ENCODE measurements at regions not wholly inside any gene's neighbourhood (a gene's known extent, or its start where the extent isn't known, plus 50 kb on each side); places are given as distances from the start of the nearest gene placed in this dataset.

DNA sequence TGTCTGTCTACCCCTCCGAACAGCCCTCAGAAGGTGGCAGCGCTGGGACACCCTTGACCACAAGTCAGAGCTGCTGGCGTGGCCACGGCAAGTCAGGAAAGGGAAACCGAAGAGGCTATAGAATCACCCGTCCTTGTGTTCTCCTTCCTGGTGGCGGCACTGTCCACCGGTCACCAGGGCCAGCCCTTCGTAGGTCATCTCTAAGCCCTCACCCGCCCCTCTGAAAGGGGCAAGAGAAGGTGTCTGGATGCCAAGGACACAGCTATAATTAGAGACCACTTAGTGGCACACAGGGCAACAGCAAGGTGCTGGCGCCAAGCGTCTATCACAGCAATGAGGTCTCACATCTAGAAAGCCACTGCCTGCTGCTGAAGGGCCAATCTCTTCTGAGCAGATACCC is 320.9 kb downstream of the SHANK2 start:
- Histone ChIP-seq H3K4me3 (ENCODE audit: low read length in 3 of 3) (no peak overlapping the region), H3K9me3 (ENCODE audit: control insufficient read depth in 3 of 3, low read length in 3 of 3) (peaks cover 0 to 6% (median 5%) of the 10 kb centered on the region in 3 donors), H3K9ac (ENCODE audit: low read depth in 1 of 3, low read length in 3 of 3) (no peak overlapping the region), H3K27me3 (ENCODE audit: control insufficient read depth in 3 of 3, insufficient read depth in 3 of 3, low read length in 3 of 3) (peaks cover 3 to 16% (median 16%) of the 10 kb centered on the region in 3 donors), H3K36me3 (ENCODE audit: control insufficient read depth in 3 of 3, insufficient read depth in 3 of 3, low read length in 3 of 3) (no peaks in the 10 kb centered on the region), H3K4me1 (ENCODE audit: control insufficient read depth in 3 of 3, insufficient read depth in 3 of 3, low read length in 3 of 3) (no peaks in the 10 kb centered on the region), H3K27ac (ENCODE audit: low read depth, low read length) (no peak overlapping the region)

- Histone ChIP-seq H3K27ac (ENCODE audit: low read depth, low read length) (no peak overlapping the region), H3K36me3 (ENCODE audit: control insufficient read depth in 3 of 3, insufficient read depth in 3 of 3, low read length in 3 of 3) (no peaks in the 10 kb centered on the region), H3K4me1 (ENCODE audit: control insufficient read depth in 3 of 3, insufficient read depth in 3 of 3, low read length in 3 of 3) (no peaks in the 10 kb centered on the region), H3K9me3 (ENCODE audit: control insufficient read depth in 3 of 3, low read length in 3 of 3) (peaks cover 3 to 12% (median 5%) of the 10 kb centered on the region in 3 donors), H3K4me3 (ENCODE audit: low read length in 3 of 3) (no peak overlapping the region), H3K27me3 (ENCODE audit: control insufficient read depth in 3 of 3, insufficient read depth in 3 of 3, low read length in 3 of 3) (peaks cover 3 to 17% (median 6%) of the 10 kb centered on the region in 3 donors), H3K9ac (ENCODE audit: low read depth in 1 of 3, low read length in 3 of 3) (no peak overlapping the region)
Observed at GRCh38 chr11:70933981-70934583, 318.3 kb downstream of the SHANK2 start.

- H3K4me1 ChIP-seq (ENCODE audit: control insufficient read depth in 3 of 3, insufficient read depth in 3 of 3, low read length in 3 of 3), result no peaks in the 10 kb centered on the region
- H3K27me3 ChIP-seq (ENCODE audit: control insufficient read depth in 3 of 3, insufficient read depth in 3 of 3, low read length in 3 of 3), result peaks cover 3 to 17% (median 6%) of the 10 kb centered on the region in 3 donors
- H3K9me3 ChIP-seq (ENCODE audit: control insufficient read depth in 3 of 3, low read length in 3 of 3), result peaks cover 3 to 14% (median 3%) of the 10 kb centered on the region in 3 donors
- no peak overlapping the region for H3K4me3 ChIP-seq (ENCODE audit: low read length in 3 of 3)
- no peak overlapping the region for H3K9ac ChIP-seq (ENCODE audit: low read depth in 1 of 3, low read length in 3 of 3)
- H3K36me3 ChIP-seq (ENCODE audit: control insufficient read depth in 3 of 3, insufficient read depth in 3 of 3, low read length in 3 of 3), result no peaks in the 10 kb centered on the region
- no peak overlapping the region for H3K27ac ChIP-seq (ENCODE audit: low read depth, low read length)
Observed at GRCh38 chr11:70935006-70935768, 317.2 kb downstream of the SHANK2 start.

- Histone ChIP-seq H3K27me3 (ENCODE audit: control insufficient read depth in 3 of 3, insufficient read depth in 3 of 3, low read length in 3 of 3) (peaks cover 0 to 15% (median 10%) of the 10 kb centered on the region in 3 donors), H3K9me3 (ENCODE audit: control insufficient read depth in 3 of 3, low read length in 3 of 3) (peaks cover 9 to 17% (median 17%) of the 10 kb centered on the region in 3 donors), H3K9ac (ENCODE audit: low read depth in 1 of 3, low read length in 3 of 3) (no peak overlapping the region), H3K4me3 (ENCODE audit: low read length in 3 of 3) (no peak overlapping the region), H3K4me1 (ENCODE audit: control insufficient read depth in 3 of 3, insufficient read depth in 3 of 3, low read length in 3 of 3) (no peaks in the 10 kb centered on the region), H3K27ac (ENCODE audit: low read depth, low read length) (no peak overlapping the region), H3K36me3 (ENCODE audit: control insufficient read depth in 3 of 3, insufficient read depth in 3 of 3, low read length in 3 of 3) (no peaks in the 10 kb centered on the region)
Observed at GRCh38 chr11:70942593-70942992, 309.8 kb downstream of the SHANK2 start.

DNA sequence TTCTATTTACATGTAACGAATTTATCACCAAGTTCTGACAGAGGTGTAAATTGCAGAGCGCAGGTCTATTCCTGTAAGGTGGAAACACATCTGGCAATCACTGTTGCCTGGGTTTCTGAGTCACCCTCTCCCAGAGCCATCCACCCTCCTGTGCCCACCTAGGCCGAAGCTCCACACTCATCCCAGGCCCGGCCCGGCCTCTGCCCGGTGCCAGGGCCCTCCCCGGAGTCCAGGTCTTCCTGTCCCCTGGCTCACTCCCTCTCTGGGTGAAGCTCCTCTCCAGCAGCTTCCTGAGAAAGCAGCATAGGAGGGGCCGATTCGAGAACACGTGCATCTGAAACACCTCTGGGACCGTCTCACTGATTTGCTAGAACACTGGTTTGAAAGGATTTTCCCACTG is 308.2 kb downstream of the SHANK2 start:
- H3K9ac ChIP-seq (ENCODE audit: low read depth in 1 of 3, low read length in 3 of 3), result no peak overlapping the region
- no peak overlapping the region for H3K27ac ChIP-seq (ENCODE audit: low read depth, low read length)
- no peaks in the 10 kb centered on the region for H3K4me1 ChIP-seq (ENCODE audit: control insufficient read depth in 3 of 3, insufficient read depth in 3 of 3, low read length in 3 of 3)
- peaks cover 6 to 17% (median 14%) of the 10 kb centered on the region in 3 donors for H3K9me3 ChIP-seq (ENCODE audit: control insufficient read depth in 3 of 3, low read length in 3 of 3)
- no peaks in the 10 kb centered on the region for H3K36me3 ChIP-seq (ENCODE audit: control insufficient read depth in 3 of 3, insufficient read depth in 3 of 3, low read length in 3 of 3)
- H3K4me3 ChIP-seq (ENCODE audit: low read length in 3 of 3), result no peak overlapping the region
- peaks cover 0 to 14% (median 9%) of the 10 kb centered on the region in 3 donors for H3K27me3 ChIP-seq (ENCODE audit: control insufficient read depth in 3 of 3, insufficient read depth in 3 of 3, low read length in 3 of 3)

DNA sequence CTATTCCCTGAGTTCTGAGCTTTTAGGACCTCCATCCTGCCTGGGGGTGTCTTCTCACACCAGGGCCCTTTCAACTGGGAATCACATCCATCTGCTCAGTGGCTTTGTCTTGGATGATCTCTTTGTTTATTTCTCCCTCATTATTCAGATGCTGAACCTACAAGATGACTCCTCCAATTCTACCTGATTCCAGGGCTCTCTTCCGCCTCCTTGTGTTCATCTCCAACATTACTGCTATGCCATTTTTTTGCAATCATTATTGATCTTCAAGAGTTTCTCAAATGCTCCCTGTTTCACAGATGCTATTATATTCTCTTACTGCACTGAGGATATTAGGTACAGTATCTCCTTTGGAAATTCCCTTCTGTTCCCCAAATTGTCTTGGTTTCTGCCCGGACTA is 307.7 kb downstream of the SHANK2 start:
- Histone ChIP-seq H3K27me3 (ENCODE audit: control insufficient read depth in 3 of 3, insufficient read depth in 3 of 3, low read length in 3 of 3) (peaks cover 0 to 14% (median 9%) of the 10 kb centered on the region in 3 donors), H3K4me3 (ENCODE audit: low read length in 3 of 3) (no peak overlapping the region), H3K27ac (ENCODE audit: low read depth, low read length) (no peak overlapping the region), H3K9ac (ENCODE audit: low read depth in 1 of 3, low read length in 3 of 3) (no peak overlapping the region), H3K9me3 (ENCODE audit: control insufficient read depth in 3 of 3, low read length in 3 of 3) (peaks cover 6 to 17% (median 14%) of the 10 kb centered on the region in 3 donors), H3K4me1 (ENCODE audit: control insufficient read depth in 3 of 3, insufficient read depth in 3 of 3, low read length in 3 of 3) (no peaks in the 10 kb centered on the region), H3K36me3 (ENCODE audit: control insufficient read depth in 3 of 3, insufficient read depth in 3 of 3, low read length in 3 of 3) (no peaks in the 10 kb centered on the region)

GRCh38 chr11:70948398-70948797 is 304.0 kb downstream of the SHANK2 start:
- H3K4me3 ChIP-seq (ENCODE audit: low read length in 3 of 3), result no peak overlapping the region
- H3K9ac ChIP-seq (ENCODE audit: low read depth in 1 of 3, low read length in 3 of 3), result no peak overlapping the region
- no peak overlapping the region for H3K27ac ChIP-seq (ENCODE audit: low read depth, low read length)
- peaks cover 0 to 3% (median under 1%) of the 10 kb centered on the region in 3 donors for H3K9me3 ChIP-seq (ENCODE audit: control insufficient read depth in 3 of 3, low read length in 3 of 3)
- H3K4me1 ChIP-seq (ENCODE audit: control insufficient read depth in 3 of 3, insufficient read depth in 3 of 3, low read length in 3 of 3), result no peaks in the 10 kb centered on the region
- H3K27me3 ChIP-seq (ENCODE audit: control insufficient read depth in 3 of 3, insufficient read depth in 3 of 3, low read length in 3 of 3), result peaks cover 0 to 20% (median 14%) of the 10 kb centered on the region in 3 donors
- no peaks in the 10 kb centered on the region for H3K36me3 ChIP-seq (ENCODE audit: control insufficient read depth in 3 of 3, insufficient read depth in 3 of 3, low read length in 3 of 3)

GRCh38 chr11:70948855-70949531 is 303.4 kb downstream of the SHANK2 start:
- Histone ChIP-seq H3K9ac (ENCODE audit: low read depth in 1 of 3, low read length in 3 of 3) (no peak overlapping the region), H3K27me3 (ENCODE audit: control insufficient read depth in 3 of 3, insufficient read depth in 3 of 3, low read length in 3 of 3) (peaks cover 0 to 22% (median 17%) of the 10 kb centered on the region in 3 donors), H3K36me3 (ENCODE audit: control insufficient read depth in 3 of 3, insufficient read depth in 3 of 3, low read length in 3 of 3) (no peaks in the 10 kb centered on the region), H3K27ac (ENCODE audit: low read depth, low read length) (no peak overlapping the region), H3K9me3 (ENCODE audit: control insufficient read depth in 3 of 3, low read length in 3 of 3) (peaks cover 0 to 3% (median 0%) of the 10 kb centered on the region in 3 donors), H3K4me1 (ENCODE audit: control insufficient read depth in 3 of 3, insufficient read depth in 3 of 3, low read length in 3 of 3) (no peaks in the 10 kb centered on the region), H3K4me3 (ENCODE audit: low read length in 3 of 3) (no peak overlapping the region)

- H3K4me3 ChIP-seq (ENCODE audit: low read length in 3 of 3), result no peak overlapping the region
- H3K9ac ChIP-seq (ENCODE audit: low read depth in 1 of 3, low read length in 3 of 3), result no peak overlapping the region
- H3K9me3 ChIP-seq (ENCODE audit: control insufficient read depth in 3 of 3, low read length in 3 of 3), result no peaks in the 10 kb centered on the region
- H3K27ac ChIP-seq (ENCODE audit: low read depth, low read length), result no peak overlapping the region
- H3K36me3 ChIP-seq (ENCODE audit: control insufficient read depth in 3 of 3, insufficient read depth in 3 of 3, low read length in 3 of 3), result no peaks in the 10 kb centered on the region
- peaks cover 2 to 24% (median 14%) of the 10 kb centered on the region in 3 donors for H3K27me3 ChIP-seq (ENCODE audit: control insufficient read depth in 3 of 3, insufficient read depth in 3 of 3, low read length in 3 of 3)
- no peaks in the 10 kb centered on the region for H3K4me1 ChIP-seq (ENCODE audit: control insufficient read depth in 3 of 3, insufficient read depth in 3 of 3, low read length in 3 of 3)
Observed at GRCh38 chr11:70951139-70951804, 301.1 kb downstream of the SHANK2 start.
